GM12878 (cell line): ENCODE measurements at regions not wholly inside any gene's neighbourhood (a gene's known extent, or its start where the extent isn't known, plus 50 kb on each side); places are given as distances from the start of the nearest gene placed in this dataset.

Experiments used
- ATAC-seq: fragments of 200-7000 bp; cut with Tn5 transposase; 3 replicates; pipeline ENCODE4 v1.9.1; 2020; ENCODE audit warnings: mild to moderate bottlenecking, moderate library complexity
- BruUV-seq: library from RNA; stranded (reverse); fragments of 400-500 nt; replicated peaks from 2 replicates; lab custom pipeline; 2021; lab: Mats Ljungman, UMichigan
- CTCF ChIA-PET: fragments of 300-600 bp; sonication (Branson Sonifier 250); formaldehyde crosslinking; extraction: SDS; loops from one replicate; lab custom pipeline; 2021; ENCODE audit warnings: inconsistent platforms; lab: Yijun Ruan, JAX
- POLR2A ChIA-PET: fragments of 350-600 bp; formaldehyde crosslinking; extraction: SDS; loops from one replicate; lab custom pipeline; 2021; ENCODE audit warnings: inconsistent platforms; lab: Charles Lee
- RAD21 ChIA-PET: fragments of 300-600 bp; sonication (Branson Sonifier 250); formaldehyde crosslinking; loops from one replicate; lab custom pipeline; 2023; ENCODE audit warnings: antibody characterized with exemption; ENCODE audit not compliant: unreplicated experiment; lab: Charles Lee
- SMC1A ChIA-PET: fragments of 300-600 bp; sonication (Branson Sonifier 250); formaldehyde crosslinking; loops from one replicate; lab custom pipeline; 2023; ENCODE audit not compliant: unreplicated experiment, uncharacterized antibody; lab: Charles Lee
- DNase-seq: peaks from one replicate; pipeline ENCODE4 v3.0.0-alpha.2; 2011; ENCODE audit warnings: low read depth, low spot score
- FAIRE-seq: peaks from 3 replicates; lab custom pipeline; 2011; peaks lifted over from hg19 to GRCh38; lab: Jason Lieb, UNC
- H2AFZ ChIP-seq: 2 replicates; pipeline ENCODE4 v1.6.0; 2011; ENCODE audit warnings: low read depth, low read length, control low read depth; ENCODE audit not compliant: control insufficient read depth
- H3K27ac ChIP-seq: 2 replicates; pipeline ENCODE4 v1.5.1; 2011; ENCODE audit warnings: control low read depth; ENCODE audit not compliant: control insufficient read depth, insufficient read depth
- H3K27me3 ChIP-seq, 2 experiments: replicated peaks in 1 of 2; 2 replicates each; pipeline versions ENCODE4 v1.6.0 to v1.6.1; 2011; ENCODE audit warnings: low read length in 1 of 2; ENCODE audit not compliant: control insufficient read depth in 2 of 2, insufficient read depth in 2 of 2
- H3K36me3 ChIP-seq, 2 experiments: 2 replicates each; pipeline ENCODE4 v1.5.1; 2011; ENCODE audit warnings: low read length in 1 of 2; ENCODE audit not compliant: control insufficient read depth in 2 of 2, insufficient read depth in 2 of 2
- H3K4me1 ChIP-seq: 2 replicates; pipeline ENCODE4 v1.6.1; 2011; ENCODE audit warnings: mild to moderate bottlenecking, low read length, moderate library complexity, mixed read lengths; ENCODE audit not compliant: control insufficient read depth, insufficient read depth
- H3K4me2 ChIP-seq: 2 replicates; pipeline ENCODE4 v1.6.0; 2011; ENCODE audit warnings: control low read depth; ENCODE audit not compliant: control insufficient read depth, insufficient read depth
- H3K4me3 ChIP-seq: fragments of 200-600 bp; sonication (generic); 2 replicates; pipeline ENCODE4 v1.5.1; 2016
- H3K79me2 ChIP-seq: 2 replicates; pipeline ENCODE4 v1.6.0; 2011; ENCODE audit warnings: low read length; ENCODE audit not compliant: control insufficient read depth, insufficient read depth
- H3K9ac ChIP-seq: 2 replicates; pipeline ENCODE4 v1.8.0; 2011; ENCODE audit warnings: low read length, control low read depth, mixed read lengths; ENCODE audit not compliant: control insufficient read depth, insufficient read depth
- H3K9me3 ChIP-seq: replicated peaks from 3 replicates; pipeline ENCODE4 v1.5.1; 2011; ENCODE audit warnings: mild to moderate bottlenecking, low read length; ENCODE audit not compliant: control insufficient read depth, insufficient read depth
- H4K20me1 ChIP-seq: 2 replicates; pipeline ENCODE4 v1.6.0; 2011; ENCODE audit not compliant: control insufficient read depth, insufficient read depth
- ATF2 ChIP-seq: IDR thresholded peaks from 2 replicates; pipeline ENCODE4 v1.6.1; 2012; ENCODE audit warnings: low read length, inconsistent platforms
- BACH1 ChIP-seq: fragments of 450-650 bp; IDR thresholded peaks from 2 replicates; pipeline ENCODE4 v1.6.1; 2017; ENCODE audit warnings: mild to moderate bottlenecking, borderline replicate concordance
- EED ChIP-seq: sonication (generic); IDR thresholded peaks from 2 replicates; pipeline ENCODE4 v1.6.1; 2016; ENCODE audit warnings: antibody characterized with exemption, low read depth
- FOXM1 ChIP-seq: IDR thresholded peaks from 2 replicates; pipeline ENCODE4 v1.6.1; 2012; ENCODE audit warnings: low read depth, mild to moderate bottlenecking, inconsistent platforms, low read length, moderate library complexity
- GATAD2B ChIP-seq: fragments of 450-650 bp; conservative IDR thresholded peaks from 2 replicates; pipeline ENCODE4 v1.6.1; 2017; ENCODE audit warnings: low read depth, mild to moderate bottlenecking, moderate library complexity
- IRF5 ChIP-seq: fragments of 450-650 bp; IDR thresholded peaks from 2 replicates; pipeline ENCODE4 v1.6.1; 2017; ENCODE audit warnings: borderline replicate concordance
- KDM1A ChIP-seq: fragments of 200-600 bp; sonication (generic); IDR thresholded peaks from 2 replicates; pipeline ENCODE4 v1.6.1; 2016; ENCODE audit warnings: borderline replicate concordance
- MYC ChIP-seq: IDR thresholded peaks from 2 replicates; pipeline ENCODE4 v1.6.1; 2011; ENCODE audit warnings: mild to moderate bottlenecking, low read length, moderate library complexity, inconsistent platforms; ENCODE audit not compliant: insufficient read depth, insufficient replicate concordance, insufficient read length, severe bottlenecking
- NR2C1 ChIP-seq: fragments of 450-650 bp; IDR thresholded peaks from 2 replicates; pipeline ENCODE4 v1.6.1; 2017; ENCODE audit warnings: antibody characterized with exemption, mild to moderate bottlenecking, moderate library complexity
- POU2F2 ChIP-seq: IDR thresholded peaks from 3 replicates; pipeline ENCODE4 v1.6.1; 2011; ENCODE audit warnings: low read depth, mild to moderate bottlenecking, low read length, borderline replicate concordance
- RFX5 ChIP-seq: IDR thresholded peaks from 2 replicates; pipeline ENCODE4 v1.6.1; 2011; ENCODE audit warnings: low read depth, low read length, improper control_type of control experiment
- SIX5 ChIP-seq: IDR thresholded peaks from 2 replicates; pipeline ENCODE4 v1.6.1; 2011; ENCODE audit warnings: mild to moderate bottlenecking, low read depth, low read length, moderate library complexity; ENCODE audit not compliant: severe bottlenecking
- SMARCA5 ChIP-seq: fragments of 450-650 bp; IDR thresholded peaks from 2 replicates; pipeline ENCODE4 v1.6.1; 2017; ENCODE audit warnings: mild to moderate bottlenecking
- USF1 ChIP-seq: IDR thresholded peaks from 2 replicates; pipeline ENCODE4 v1.6.1; 2011; ENCODE audit warnings: borderline replicate concordance, low read depth, mild to moderate bottlenecking, moderate library complexity, mixed read lengths, low read length; ENCODE audit not compliant: insufficient read depth; ENCODE audit errors: extremely low read length
- WGBS: methylation state at CpG from one replicate; pipeline ENCODE4 v1.1.6; 2016; ENCODE audit warnings: low lambda C conversion rate; ENCODE audit not compliant: insufficient replicate concordance, insufficient coverage; ENCODE audit errors: missing lambda C conversion rate; 5-methylcytosine and 5-hydroxymethylcytosine counted together
- in situ Hi-C: fragments of 300-500 bp; cut with MboI; formaldehyde crosslinking; loops from 9 replicates; pipeline ENCODE4 v1.14.3; 2018; ENCODE audit warnings: mixed read lengths
- intact Hi-C: fragments of 100-400 bp; cut with micrococcal nuclease; formaldehyde crosslinking; loops from one replicate; pipeline ENCODE4 v1.14.2; 2022; ENCODE audit not compliant: unreplicated experiment
- TF ChIP-seq, protein P1 (sequence below): fragments of 450-650 bp; IDR thresholded peaks from 2 replicates; pipeline ENCODE4 v1.6.1; 2016; ENCODE audit warnings: mild to moderate bottlenecking
- TF ChIP-seq, protein P2 (sequence below): fragments of 450-650 bp; IDR thresholded peaks from 2 replicates; pipeline ENCODE4 v1.6.1; 2017; ENCODE audit warnings: mild to moderate bottlenecking, moderate library complexity

- TF ChIP-seq RFX5 = no peak
- no peak for TF ChIP-seq BACH1
- no peak for TF ChIP-seq ATF2
- no peak for TF ChIP-seq MYC
- TF ChIP-seq, protein P1, sequence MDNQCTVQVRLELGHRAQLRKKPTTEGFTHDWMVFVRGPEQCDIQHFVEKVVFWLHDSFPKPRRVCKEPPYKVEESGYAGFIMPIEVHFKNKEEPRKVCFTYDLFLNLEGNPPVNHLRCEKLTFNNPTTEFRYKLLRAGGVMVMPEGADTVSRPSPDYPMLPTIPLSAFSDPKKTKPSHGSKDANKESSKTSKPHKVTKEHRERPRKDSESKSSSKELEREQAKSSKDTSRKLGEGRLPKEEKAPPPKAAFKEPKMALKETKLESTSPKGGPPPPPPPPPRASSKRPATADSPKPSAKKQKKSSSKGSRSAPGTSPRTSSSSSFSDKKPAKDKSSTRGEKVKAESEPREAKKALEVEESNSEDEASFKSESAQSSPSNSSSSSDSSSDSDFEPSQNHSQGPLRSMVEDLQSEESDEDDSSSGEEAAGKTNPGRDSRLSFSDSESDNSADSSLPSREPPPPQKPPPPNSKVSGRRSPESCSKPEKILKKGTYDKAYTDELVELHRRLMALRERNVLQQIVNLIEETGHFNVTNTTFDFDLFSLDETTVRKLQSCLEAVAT = no peak
- no peak for TF ChIP-seq SIX5
- TF ChIP-seq USF1 = no peak
- no peak for TF ChIP-seq POU2F2
- no peak for TF ChIP-seq SMARCA5
- TF ChIP-seq NR2C1 = no peak
- no peak for TF ChIP-seq IRF5
- no peak for TF ChIP-seq FOXM1
- TF ChIP-seq, protein P2, sequence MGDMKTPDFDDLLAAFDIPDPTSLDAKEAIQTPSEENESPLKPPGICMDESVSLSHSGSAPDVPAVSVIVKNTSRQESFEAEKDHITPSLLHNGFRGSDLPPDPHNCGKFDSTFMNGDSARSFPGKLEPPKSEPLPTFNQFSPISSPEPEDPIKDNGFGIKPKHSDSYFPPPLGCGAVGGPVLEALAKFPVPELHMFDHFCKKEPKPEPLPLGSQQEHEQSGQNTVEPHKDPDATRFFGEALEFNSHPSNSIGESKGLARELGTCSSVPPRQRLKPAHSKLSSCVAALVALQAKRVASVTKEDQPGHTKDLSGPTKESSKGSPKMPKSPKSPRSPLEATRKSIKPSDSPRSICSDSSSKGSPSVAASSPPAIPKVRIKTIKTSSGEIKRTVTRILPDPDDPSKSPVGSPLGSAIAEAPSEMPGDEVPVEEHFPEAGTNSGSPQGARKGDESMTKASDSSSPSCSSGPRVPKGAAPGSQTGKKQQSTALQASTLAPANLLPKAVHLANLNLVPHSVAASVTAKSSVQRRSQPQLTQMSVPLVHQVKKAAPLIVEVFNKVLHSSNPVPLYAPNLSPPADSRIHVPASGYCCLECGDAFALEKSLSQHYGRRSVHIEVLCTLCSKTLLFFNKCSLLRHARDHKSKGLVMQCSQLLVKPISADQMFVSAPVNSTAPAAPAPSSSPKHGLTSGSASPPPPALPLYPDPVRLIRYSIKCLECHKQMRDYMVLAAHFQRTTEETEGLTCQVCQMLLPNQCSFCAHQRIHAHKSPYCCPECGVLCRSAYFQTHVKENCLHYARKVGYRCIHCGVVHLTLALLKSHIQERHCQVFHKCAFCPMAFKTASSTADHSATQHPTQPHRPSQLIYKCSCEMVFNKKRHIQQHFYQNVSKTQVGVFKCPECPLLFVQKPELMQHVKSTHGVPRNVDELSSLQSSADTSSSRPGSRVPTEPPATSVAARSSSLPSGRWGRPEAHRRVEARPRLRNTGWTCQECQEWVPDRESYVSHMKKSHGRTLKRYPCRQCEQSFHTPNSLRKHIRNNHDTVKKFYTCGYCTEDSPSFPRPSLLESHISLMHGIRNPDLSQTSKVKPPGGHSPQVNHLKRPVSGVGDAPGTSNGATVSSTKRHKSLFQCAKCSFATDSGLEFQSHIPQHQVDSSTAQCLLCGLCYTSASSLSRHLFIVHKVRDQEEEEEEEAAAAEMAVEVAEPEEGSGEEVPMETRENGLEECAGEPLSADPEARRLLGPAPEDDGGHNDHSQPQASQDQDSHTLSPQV = no peak
- TF ChIP-seq GATAD2B = no peak
- no peak for TF ChIP-seq KDM1A
- no peak for TF ChIP-seq EED
- DNase-seq = no peak
- H3K4me2 ChIP-seq = no peak overlapping the region
- SMC1A ChIA-PET = interaction anchor here (0.9 to 1.3 kb wide), 2 partner anchors 12 to 83 kb away, joined by 3 read pairs; no protein-coding TSS in a partner anchor
- H3K4me1 ChIP-seq = no peaks in the 10 kb centered on the region
- no peak for ATAC-seq
- H3K36me3 ChIP-seq = no peaks in the 10 kb centered on the region
- no peak overlapping the region for H3K9ac ChIP-seq
- CTCF ChIA-PET = interaction anchor here (1.5 kb wide), 1 partner anchor 13 kb away, joined by 3 read pairs; no protein-coding TSS in a partner anchor
- H2AFZ ChIP-seq = no peak overlapping the region
- FAIRE-seq = no peak
- POLR2A ChIA-PET = no interaction called here
- RAD21 ChIA-PET = no interaction called here
- in situ Hi-C loops = no loop called here
- no peaks in the 10 kb centered on the region for H3K27me3 ChIP-seq
- no peaks in the 10 kb centered on the region for H3K79me2 ChIP-seq
- no peaks in the 10 kb centered on the region; the same call in 2 of the 3 replicates for H3K9me3 ChIP-seq
- WGBS = 0% methylated on average over 2 of the region's 2 CpGs
- H3K4me3 ChIP-seq = no peak overlapping the region
- BruUV-seq = no TSS peak
- H4K20me1 ChIP-seq = no peaks in the 10 kb centered on the region
- H3K27ac ChIP-seq = no peak overlapping the region
- intact Hi-C loops = no loop called here
Measured at GRCh38 chr2:7916670-7917069, 765.2 kb upstream of the ID2 start.
